SK-N-SH (cell line): ENCODE measurements at regions not wholly inside any gene's neighbourhood (a gene's known extent, or its start where the extent isn't known, plus 50 kb on each side); places are given as distances from the start of the nearest gene placed in this dataset.

Experiments used
- CHD2 ChIP-seq: fragments of 150-350 bp; IDR thresholded peaks from 2 replicates; pipeline ENCODE4 v1.6.1; 2018; ENCODE audit warnings: low read length; ENCODE audit not compliant: partially characterized antibody
- ELF1 ChIP-seq: IDR thresholded peaks from 2 replicates; pipeline ENCODE4 v1.4.0; 2012
- EP300 ChIP-seq, 2 experiments: IDR thresholded peaks; 2 replicates each; pipeline versions ENCODE4 v1.4.0 to v1.6.1; 2012; ENCODE audit warnings: borderline replicate concordance in 1 of 2, low read depth in 1 of 2, low read length in 1 of 2
- JUND ChIP-seq: IDR thresholded peaks from 2 replicates; pipeline ENCODE4 v1.4.0; 2012
- POLR2AphosphoS5 ChIP-seq: IDR thresholded peaks from 2 replicates; pipeline ENCODE4 v1.6.1; 2012; ENCODE audit warnings: low read depth, low read length
- TEAD4 ChIP-seq: IDR thresholded peaks from 2 replicates; pipeline ENCODE4 v1.4.0; 2012; ENCODE audit warnings: mild to moderate bottlenecking, borderline replicate concordance; ENCODE audit not compliant: insufficient read depth
- TF ChIP-seq, protein P1 (sequence below): fragments of 200-600 bp; sonication (generic); IDR thresholded peaks from 2 replicates; pipeline ENCODE4 v1.6.1; 2017; ENCODE audit warnings: antibody characterized with exemption, mild to moderate bottlenecking, moderate library complexity
- TF ChIP-seq, protein P2 (sequence below): IDR thresholded peaks from 2 replicates; pipeline ENCODE4 v1.4.0; 2012; ENCODE audit warnings: low read depth

DNA sequence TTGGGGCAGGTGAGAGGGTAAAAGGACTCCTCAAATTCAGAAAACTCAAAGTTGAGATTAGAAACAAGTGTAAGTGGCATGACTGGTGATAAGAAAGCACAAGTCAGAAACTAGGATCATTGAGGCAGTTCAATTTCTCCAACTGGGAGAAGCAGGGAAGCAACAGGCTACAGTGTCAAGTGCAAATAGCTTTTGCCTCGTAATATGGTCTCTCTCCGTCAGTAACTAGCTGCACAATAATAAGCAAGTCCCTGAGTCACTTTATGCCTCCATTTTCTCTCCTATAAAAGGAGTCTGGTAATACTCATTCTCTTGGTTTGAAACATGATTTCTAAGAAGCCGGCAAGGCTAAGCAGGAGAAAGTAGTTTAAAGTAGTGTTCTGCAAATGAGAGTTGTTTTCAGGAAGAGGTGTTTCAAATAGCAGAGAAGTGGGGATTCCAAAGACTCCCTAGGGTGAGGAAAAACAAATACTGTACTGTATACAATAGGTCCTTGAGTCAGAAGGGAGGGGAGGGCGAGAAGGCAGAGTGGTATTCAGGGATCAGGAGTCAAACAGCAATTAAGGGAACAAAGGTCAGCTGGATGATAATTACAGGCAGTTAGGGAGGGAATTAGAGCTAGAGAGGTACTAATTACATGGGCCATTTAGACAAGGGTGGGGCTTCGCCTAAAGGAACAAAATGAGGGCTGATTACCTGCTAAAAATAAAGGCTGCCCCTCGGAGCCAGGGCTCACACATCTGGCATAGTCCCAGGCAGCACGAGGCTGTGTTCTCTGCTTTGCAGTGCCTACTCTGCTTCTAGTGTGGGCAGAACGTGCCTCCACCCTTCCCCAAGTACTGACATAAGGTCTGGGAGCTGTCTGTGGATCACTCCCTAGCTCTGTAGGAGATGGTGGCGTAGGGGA, 96.0 kb upstream of the BDNF start:
- TF ChIP-seq, protein P1, sequence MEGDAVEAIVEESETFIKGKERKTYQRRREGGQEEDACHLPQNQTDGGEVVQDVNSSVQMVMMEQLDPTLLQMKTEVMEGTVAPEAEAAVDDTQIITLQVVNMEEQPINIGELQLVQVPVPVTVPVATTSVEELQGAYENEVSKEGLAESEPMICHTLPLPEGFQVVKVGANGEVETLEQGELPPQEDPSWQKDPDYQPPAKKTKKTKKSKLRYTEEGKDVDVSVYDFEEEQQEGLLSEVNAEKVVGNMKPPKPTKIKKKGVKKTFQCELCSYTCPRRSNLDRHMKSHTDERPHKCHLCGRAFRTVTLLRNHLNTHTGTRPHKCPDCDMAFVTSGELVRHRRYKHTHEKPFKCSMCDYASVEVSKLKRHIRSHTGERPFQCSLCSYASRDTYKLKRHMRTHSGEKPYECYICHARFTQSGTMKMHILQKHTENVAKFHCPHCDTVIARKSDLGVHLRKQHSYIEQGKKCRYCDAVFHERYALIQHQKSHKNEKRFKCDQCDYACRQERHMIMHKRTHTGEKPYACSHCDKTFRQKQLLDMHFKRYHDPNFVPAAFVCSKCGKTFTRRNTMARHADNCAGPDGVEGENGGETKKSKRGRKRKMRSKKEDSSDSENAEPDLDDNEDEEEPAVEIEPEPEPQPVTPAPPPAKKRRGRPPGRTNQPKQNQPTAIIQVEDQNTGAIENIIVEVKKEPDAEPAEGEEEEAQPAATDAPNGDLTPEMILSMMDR, result no peak
- TF ChIP-seq POLR2AphosphoS5, result no peak
- TF ChIP-seq, protein P2, sequence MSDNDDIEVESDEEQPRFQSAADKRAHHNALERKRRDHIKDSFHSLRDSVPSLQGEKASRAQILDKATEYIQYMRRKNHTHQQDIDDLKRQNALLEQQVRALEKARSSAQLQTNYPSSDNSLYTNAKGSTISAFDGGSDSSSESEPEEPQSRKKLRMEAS, result no peak
- no peak for TF ChIP-seq JUND
- TF ChIP-seq ELF1, result no peak
- TF ChIP-seq EP300 (IDR thresholded peaks at IDR 0.05; ENCODE audit: borderline replicate concordance in 1 of 2, low read depth in 1 of 2, low read length in 1 of 2), result no peak
- TF ChIP-seq CHD2, result no peak
- no peak for TF ChIP-seq TEAD4
